Activated T-cell treated with anti-CD3 and anti-CD28 coated beads for 1 hour (primary cell): ENCODE measurements at regions not wholly inside any gene's neighbourhood (a gene's known extent, or its start where the extent isn't known, plus 50 kb on each side); places are given as distances from the start of the nearest gene placed in this dataset.

ENCODE experiments used
- DNase-seq: peaks from one replicate; pipeline ENCODE4 v3.0.0-alpha.2; 2020; ENCODE audit warnings: low read depth

GRCh38 chr3:30266524-30266923, 339.9 kb upstream of the TGFBR2 start:
- no peak for DNase-seq

GRCh38 chr3:30268288-30268687, 338.1 kb upstream of the TGFBR2 start:
- DNase-seq, result no peak

- no peak for DNase-seq
Measured at GRCh38 chr3:30269751-30270445, 336.5 kb upstream of the TGFBR2 start.

- no peak for DNase-seq
Measured at GRCh38 chr3:30271781-30272180, 334.6 kb upstream of the TGFBR2 start.

- DNase-seq, result no peak
Measured at GRCh38 chr3:30273304-30274072, 332.9 kb upstream of the TGFBR2 start.

- DNase-seq, result no peak
Measured at GRCh38 chr3:30277494-30277893, 328.9 kb upstream of the TGFBR2 start.

- DNase-seq, result no peak
Measured at GRCh38 chr3:30281526-30281925, 324.9 kb upstream of the TGFBR2 start.

GRCh38 chr3:30282154-30282696, 324.2 kb upstream of the TGFBR2 start:
- DNase-seq, result no peak

- DNase-seq, result no peak
Measured at GRCh38 chr3:30285188-30286006, 321.0 kb upstream of the TGFBR2 start.

GRCh38 chr3:30286007-30286669, 320.3 kb upstream of the TGFBR2 start:
- no peak for DNase-seq

- DNase-seq, result no peak
Measured at GRCh38 chr3:30286811-30287210, 319.6 kb upstream of the TGFBR2 start.

GRCh38 chr3:30288830-30289229, 317.6 kb upstream of the TGFBR2 start:
- DNase-seq, result no peak

- no peak for DNase-seq
Measured at GRCh38 chr3:30289324-30289723, 317.1 kb upstream of the TGFBR2 start.

- DNase-seq, result no peak
Measured at GRCh38 chr3:30289766-30290165, 316.6 kb upstream of the TGFBR2 start.

GRCh38 chr3:30290479-30290878, 315.9 kb upstream of the TGFBR2 start:
- DNase-seq, result no peak

- no peak for DNase-seq
Measured at GRCh38 chr3:30292192-30292893, 314.1 kb upstream of the TGFBR2 start.

GRCh38 chr3:30293621-30294240, 312.7 kb upstream of the TGFBR2 start:
- no peak for DNase-seq

- DNase-seq, result no peak
Measured at GRCh38 chr3:30294241-30294667, 312.1 kb upstream of the TGFBR2 start.

- DNase-seq, result no peak
Measured at GRCh38 chr3:30297112-30297511, 309.3 kb upstream of the TGFBR2 start.

GRCh38 chr3:30299674-30300385, 306.6 kb upstream of the TGFBR2 start:
- DNase-seq, result no peak
